ENCODE measurements at regions not wholly inside any gene's neighbourhood (a gene's known extent, or its start where the extent isn't known, plus 50 kb on each side); places are given as distances from the start of the nearest gene placed in this dataset.

- no peak for TF ChIP-seq CTCF (IDR thresholded peaks at IDR 0.05)
- TF ChIP-seq ZFX (IDR thresholded peaks at IDR 0.05; ENCODE audit: borderline replicate concordance), result no peak
Observed at GRCh38 chr2:173659509-173659908, 304.8 kb downstream of the CDCA7 start.
